GM21576 (cell line): ENCODE measurements at regions not wholly inside any gene's neighbourhood (a gene's known extent, or its start where the extent isn't known, plus 50 kb on each side); places are given as distances from the start of the nearest gene placed in this dataset.
"Not testable (repeated sequence)": the region's sequence is repeated elsewhere in the genome, so short reads cannot be mapped to it uniquely, and the experiment has no call there.

Source experiments
- ATAC-seq: cut with Tn5 transposase; IDR thresholded peaks from one replicate; pipeline ENCODE4 v1.9.1; 2021; ENCODE audit warnings: mild to moderate bottlenecking, moderate library complexity; ENCODE audit not compliant: unreplicated experiment

GRCh38 chr15:44904651-44905340 lies 51.7 kb upstream of the TERB2 start:
- ATAC-seq = not testable (repeated sequence)
